ENCODE measurements at regions not wholly inside any gene's neighbourhood (a gene's known extent, or its start where the extent isn't known, plus 50 kb on each side); places are given as distances from the start of the nearest gene placed in this dataset.

DNA sequence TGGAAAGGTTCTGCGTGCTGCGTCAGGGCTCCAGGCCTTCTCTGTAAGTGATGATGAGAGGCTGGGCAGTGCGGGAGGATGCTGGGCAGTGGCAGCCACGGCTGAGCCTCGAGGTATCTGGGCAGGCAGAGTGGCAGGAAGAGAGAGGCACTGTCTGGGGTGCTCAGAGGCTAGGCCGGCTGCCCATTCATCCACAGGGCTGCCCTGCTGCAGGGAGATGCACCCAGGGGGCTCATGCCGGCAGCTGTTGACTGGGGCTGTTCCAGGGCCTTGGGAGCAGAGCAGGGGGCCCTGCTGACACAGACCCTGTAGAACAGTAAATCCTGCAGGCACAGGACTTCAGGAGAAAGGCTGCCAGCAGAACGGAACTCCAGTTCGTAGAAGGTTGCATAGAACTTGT, 88.8 kb downstream of the BOD1 start:
- DNase-seq (ENCODE audit: low read depth): no peak

DNA sequence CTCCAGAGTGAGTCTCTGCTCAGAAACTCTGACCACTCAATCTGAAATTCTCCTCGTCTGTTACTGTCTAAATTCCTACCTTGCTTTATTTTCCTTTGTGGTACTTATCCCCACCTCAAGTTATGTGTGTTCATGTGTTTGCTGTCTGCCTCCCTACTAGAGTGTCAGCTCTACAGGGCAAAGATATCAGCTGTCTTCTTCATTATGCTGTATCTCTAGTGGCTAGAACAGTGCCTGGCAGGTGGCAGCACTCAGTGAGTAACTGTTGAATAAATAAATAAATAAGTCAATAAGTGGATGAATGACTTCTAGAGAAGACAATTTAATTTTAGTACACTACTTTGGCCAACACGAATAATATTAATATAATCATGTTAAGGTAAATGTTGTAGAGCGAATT, 92.3 kb downstream of the BOD1 start:
- no peak for DNase-seq (ENCODE audit: low read depth)

DNA sequence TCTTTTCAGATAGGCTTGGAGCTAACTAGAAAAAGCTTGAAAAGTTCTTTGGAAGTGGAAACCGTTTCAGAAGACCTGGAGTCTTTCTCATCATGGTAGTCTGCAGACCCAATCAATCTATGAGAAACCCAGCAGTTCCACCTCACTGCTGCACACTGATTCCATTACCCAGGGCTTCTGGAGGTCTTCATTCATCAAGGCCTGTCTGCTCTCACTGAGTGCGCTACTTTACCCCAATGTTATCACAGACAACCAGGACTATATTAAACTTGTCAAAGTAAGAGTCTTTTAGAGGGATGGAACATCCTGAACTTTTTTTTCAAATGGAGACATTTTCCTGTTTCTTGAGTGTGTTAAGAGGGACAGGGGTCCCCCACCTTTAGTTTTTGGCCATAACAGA, 93.1 kb downstream of the BOD1 start:
- no peak for DNase-seq (ENCODE audit: low read depth)

DNA sequence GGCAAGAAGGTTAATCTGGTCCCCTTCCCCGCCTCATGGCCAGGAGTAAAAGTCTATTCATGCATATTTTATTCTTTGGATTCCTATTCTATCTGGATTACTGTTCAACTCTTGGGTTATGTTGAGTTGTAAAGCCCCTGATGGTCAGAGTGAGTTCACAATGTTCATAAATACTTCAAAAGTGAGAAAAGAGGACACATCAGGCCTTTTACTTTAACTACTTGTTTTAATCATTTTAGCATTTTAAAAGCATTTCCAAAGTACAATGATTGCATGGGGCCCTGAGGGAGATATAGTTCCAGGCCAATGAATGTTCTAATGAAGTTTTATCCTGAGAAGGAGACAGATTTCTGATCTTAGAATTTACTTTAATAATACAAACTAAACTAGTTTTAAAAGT, 93.9 kb downstream of the BOD1 start:
- DNase-seq (ENCODE audit: low read depth): no peak

DNA sequence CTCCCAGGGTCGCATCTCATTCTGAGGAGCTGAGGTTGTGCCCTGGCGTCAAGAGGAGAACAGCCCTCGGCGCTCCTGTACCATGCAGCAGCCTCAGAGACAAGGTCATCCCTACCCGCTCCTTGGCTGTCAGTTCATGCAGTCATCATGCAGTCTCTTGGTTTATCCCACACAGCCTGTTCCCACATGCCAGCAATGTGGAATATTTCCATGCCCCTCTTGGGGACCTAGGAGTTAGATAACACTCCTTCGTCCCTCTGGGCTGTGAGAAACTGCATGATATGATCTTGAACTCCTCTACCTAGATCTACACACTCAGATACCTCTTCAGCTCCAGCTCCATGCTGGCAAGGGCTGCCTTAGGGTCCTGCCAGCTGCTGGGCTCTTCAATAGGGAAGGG, 97.6 kb downstream of the BOD1 start:
- no peak for DNase-seq (ENCODE audit: low read depth)

DNA sequence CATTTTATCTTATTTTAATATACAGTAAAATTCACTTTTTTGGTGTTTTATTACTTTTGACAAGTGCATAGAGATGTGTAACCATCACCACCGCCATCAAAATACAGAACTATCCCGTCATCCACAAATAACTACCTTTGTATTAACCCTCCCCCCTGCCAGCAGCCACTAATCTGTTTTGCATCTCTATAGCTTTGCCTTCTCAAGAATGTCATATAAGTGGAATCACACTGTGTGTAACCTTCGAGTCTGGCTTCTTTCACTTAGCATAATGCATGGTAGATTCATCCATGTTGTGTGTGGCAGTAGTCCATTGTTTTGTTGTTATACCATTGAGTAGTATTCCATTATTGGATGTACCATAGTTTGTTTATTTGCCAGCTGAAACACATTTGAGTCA, 98.8 kb downstream of the BOD1 start:
- no peak for DNase-seq (ENCODE audit: low read depth)

DNA sequence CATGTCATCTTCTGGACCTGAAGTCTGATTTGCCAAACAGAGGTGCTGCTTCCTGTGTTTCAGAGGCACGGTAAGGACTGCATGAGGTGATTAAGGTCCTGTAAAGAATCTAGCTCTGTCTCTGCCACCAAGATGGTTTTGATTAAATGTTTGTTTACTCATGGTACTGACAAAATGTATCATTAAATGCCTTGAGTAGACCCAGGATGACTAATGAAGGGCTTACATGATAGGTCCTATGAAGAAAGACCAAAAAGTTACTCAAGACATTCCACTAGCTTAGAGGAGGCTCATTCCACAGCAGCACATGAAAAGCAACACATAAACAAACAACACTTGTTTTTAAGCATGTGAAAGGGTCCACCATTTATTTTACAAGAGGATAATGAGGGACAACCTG, 100.9 kb downstream of the BOD1 start:
- no peak for DNase-seq (ENCODE audit: low read depth)

DNA sequence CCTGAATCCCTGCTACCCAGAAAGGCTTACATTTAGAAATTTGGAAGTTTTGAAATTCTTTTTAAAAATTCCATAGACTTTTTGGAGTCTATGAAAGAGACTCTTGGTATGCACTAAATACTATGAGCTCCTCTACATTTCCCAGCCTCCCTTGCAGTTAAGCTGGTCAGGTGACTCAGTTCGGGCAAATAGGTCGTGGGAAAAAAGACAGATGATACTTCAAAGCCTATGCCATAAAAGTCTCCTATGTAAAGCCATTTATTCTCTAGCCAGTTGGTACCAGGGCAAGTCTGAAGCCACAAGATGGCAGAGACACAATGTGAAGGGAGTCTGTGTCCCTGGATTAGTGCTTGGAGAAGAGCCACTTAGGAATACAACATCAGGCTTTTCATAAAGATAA, 101.8 kb downstream of the BOD1 start:
- no peak for DNase-seq (ENCODE audit: low read depth)

DNA sequence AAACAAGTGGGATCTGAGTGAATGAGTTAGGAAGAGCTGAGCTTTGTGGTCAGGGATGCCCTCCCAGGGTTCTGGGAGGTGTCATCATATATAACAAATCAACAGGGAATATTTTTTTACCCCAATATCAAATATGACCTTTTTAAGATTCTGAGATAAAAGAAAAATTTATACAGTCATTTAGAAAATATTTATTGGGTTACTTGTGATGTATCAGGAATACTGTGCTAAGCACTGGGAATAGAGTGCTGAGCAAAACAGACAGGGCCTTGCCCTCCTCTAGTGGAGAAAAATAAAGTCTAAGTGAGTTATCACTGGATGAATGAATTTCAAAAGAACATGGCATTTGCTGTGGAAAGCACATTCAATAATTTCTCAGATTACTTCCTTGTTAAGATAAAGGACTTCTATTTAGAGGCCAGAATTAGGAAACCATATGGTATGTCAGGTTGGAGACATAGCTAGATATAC, 102.9 kb downstream of the BOD1 start:
- DNase-seq (ENCODE audit: low read depth): no peak

DNA sequence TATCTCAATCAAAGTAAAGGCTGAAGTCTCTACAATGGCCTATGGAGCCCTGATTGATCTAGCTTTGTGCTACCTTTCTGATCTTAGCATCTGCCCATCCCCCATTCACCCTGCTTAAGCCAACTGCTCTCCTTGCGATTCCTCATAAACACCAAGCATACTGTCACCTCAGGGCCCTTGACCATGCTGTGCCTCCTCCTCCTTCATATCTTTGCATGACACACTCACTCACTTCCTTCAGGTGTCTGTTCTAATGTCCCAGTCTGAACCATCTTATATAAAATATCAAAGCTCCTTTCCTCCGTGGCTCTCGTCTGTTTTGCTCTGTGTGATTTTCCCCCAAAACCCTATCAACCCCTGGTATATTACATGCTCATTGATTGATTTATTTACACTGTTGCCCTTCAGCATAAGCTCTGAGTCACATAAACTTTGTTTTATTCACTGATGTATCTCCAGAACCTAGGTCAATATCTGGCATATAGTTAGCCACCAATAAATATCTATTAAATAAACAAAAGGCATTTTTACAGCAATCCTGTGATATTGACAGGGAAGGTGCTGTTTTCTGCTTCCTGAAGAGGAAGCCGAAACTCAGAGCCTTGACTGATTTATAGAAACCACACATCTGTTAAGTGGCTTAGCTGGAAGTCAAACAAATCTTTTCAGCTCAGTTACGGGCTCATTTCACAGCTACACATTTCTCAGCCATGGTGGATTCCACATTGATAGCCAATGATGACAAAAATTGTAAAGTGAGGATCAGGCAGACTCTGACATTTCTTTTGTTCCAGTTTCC, 103.6 kb downstream of the BOD1 start:
- DNase-seq (ENCODE audit: low read depth): no peak

DNA sequence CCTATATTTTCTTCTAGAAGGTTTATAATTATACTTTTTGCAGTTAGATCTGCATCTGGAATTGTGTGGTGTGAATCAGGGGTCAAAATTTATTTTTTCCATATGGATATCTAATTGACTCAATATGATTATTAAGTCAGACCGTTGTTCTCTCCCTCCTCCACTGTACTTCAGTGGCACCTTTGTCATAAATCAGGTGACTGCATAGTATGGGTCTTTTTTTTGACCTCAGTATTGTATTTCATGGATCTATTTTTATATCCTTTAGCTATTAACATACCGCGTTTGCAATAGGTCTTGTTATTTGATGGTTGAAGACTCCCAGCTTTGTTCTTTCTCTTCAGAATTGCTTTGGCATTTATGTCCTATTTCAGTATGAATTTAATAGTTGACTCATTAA, 107.4 kb downstream of the BOD1 start:
- DNase-seq (ENCODE audit: low read depth): no peak

DNA sequence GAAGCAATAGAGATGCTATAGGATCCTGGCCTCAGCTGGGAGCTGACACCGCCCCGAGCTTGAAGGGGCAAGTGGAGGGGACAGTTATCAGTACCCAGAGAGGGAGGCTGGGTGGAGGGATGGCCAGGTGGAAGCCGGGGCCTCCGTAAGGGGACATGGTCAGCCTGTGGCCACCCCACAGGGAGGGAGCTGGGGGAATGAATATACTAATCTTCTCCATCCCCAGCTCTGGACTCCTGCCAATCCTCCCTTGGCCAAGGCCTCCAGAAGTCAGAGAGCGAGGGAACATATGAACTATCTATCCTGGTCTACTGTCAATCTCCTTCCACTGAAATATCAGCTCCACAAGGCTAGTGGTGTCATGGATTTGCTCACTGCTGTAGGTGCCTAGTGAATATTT, 109.3 kb downstream of the BOD1 start:
- DNase-seq (ENCODE audit: low read depth): no peak

DNA sequence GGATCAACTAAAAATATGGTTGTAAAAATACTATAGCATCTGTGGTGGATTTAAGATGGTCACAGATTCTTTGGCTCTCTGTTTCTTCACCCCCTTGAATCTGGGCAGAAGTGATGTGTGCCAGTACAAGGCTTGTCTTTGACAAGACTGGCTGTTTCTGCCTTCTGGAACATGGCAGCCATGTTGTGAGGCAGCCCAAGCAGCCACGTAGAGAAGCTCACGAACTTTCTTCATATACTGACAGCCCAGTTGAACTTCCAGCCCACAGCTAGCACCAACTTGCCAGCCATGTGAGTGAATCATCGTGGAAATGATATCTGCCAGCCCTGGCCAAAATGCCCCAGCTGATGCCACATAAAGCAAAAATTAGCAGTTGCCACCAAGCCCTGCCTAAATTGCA, 110.8 kb downstream of the BOD1 start:
- no peak for DNase-seq (ENCODE audit: low read depth)

DNA sequence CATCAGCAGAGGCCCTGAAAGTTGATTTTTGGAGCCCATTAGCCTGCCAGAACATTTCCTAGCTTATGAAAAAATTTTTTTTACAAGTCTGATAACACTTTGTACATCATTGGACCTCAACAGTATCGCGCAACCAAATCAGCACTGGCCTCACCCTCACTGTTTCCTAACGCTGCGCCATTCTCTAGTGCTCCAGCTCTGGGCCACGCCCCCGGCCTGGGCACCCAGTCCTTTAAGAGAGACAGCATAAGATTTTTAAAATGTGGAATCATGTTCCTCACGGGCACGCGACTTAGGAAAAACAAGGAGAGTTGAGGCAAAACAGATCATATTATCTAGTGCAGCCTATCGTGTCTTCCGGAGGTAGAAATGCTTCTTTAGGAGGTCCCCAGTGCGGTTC, 114.5 kb downstream of the BOD1 start:
- no peak for DNase-seq (ENCODE audit: low read depth)

DNA sequence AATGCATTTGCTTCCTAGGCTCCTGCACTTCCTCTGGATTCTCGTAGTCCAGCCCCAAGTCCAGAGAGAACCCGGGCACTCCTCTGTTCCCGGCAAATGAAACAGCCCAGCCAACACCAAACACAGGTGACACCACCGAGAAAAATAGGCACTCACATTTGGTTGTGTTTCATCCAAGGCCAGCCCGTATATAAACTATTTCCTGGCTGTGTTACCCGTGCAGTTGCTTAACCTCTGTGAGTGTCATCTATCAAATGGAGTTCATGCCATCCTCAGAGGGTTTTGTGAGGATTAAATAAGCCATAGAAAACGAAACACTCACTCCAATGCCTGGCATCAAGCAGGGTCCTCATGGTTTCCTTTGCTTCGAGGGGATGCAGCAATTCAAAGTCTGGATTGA, 115.2 kb downstream of the BOD1 start:
- no peak for DNase-seq (ENCODE audit: low read depth)

DNA sequence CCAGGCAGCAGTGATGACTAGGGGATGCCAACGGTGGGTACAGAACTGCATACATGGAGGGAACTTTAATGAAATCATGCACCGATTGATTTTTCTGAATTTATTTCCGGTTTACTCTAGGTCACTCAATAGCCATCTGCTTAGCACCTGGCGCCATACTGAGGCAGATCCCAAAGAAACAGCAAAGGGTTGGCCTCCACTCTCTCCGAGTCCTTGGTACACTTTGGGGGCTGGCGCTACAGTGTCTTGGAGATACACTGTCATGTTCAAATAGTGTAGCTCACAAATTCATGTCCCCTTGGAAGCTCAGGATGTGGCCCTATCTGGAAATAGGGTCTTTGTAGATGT, 116.3 kb downstream of the BOD1 start:
- no peak for DNase-seq (ENCODE audit: low read depth)

DNA sequence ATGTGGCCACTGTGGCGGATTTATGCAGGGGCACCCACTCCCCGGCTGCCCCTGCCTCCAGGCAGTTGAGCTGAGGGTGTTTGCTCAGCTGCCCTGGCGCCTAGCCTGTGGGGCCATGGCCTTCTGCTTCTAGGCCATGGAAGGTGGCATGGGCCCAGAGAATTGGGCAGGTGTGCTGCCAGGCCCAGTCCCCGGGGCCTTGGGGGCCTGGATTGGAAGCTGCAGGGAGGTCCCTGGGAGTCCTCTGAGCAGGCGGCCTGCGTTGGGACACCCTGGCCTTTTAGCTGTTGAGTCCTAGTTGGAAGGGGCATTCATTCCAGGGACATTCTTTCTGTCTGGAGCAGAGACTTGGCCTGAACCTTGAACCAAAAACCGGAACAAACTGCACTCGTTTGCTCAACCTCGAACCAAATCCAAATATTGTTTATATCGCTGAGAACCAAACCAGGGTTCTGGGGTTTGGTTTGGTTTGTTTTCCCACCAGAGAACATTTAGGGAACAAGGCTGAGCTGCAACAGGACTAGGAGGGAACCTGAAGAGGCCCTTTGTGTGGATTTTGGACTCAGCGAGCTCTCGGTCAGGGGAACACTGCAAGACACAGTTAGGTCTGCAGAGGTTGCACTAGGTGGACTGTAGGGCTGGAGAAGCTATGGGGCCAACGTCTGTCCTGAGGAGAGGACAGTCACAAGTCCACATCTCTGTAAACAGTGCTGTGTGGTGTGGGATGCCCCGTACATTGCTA, 116.8 kb downstream of the BOD1 start:
- no peak for DNase-seq (ENCODE audit: low read depth)

DNA sequence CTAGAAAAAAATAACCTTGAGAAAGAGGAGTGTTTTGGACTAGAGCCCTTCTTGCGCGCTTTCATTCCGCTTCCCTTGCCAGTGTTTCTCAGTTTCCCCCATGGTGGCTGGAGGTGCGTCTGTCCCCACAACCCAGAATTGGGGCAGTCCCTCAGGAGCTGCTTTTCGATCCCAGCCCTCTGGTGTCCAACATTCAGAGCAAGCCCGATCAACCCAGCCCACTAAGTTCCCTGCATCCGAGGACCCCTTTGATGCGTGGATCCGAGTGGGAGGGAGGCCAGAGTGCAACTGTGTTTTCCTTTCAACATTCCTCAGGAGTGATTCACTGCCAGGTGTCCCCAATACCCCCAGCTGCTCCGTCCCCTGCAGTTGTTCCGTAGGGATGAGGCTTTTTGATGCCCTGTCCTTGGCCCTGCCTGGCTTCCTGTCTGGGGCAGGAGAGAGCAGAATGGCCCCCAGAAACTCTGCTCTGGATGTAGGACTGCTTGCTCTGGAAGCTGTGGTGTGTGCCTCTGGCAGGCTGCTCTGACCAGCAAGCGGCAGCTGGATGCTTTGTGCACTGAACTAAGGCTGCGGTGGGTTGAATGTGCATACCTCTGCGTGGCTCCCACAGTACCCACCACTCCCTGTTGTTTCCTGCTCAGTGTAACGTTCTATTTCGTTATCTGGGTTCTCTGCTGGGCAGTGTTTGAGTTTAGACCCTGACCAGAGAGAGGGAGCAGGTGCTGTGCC, 117.5 kb downstream of the BOD1 start:
- no peak for DNase-seq (ENCODE audit: low read depth)

DNA sequence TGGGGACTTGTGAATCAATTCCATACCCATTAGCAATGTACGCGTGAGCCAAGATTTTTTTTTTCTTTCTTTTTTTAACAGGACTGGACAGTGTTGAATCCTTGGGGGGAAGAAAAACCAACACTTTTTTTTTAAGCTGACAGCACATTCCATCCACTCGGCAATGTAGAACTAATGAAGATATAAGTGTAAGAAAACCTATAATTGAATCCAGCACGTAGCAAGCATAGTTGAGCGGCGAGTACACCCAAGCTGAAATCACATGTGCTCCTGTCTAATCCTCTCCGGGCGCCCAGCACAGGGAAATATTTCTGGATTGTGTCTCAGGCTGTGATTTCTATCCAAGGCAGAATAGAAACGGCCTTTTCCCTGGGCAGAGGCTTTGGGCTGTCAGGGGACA, 118.2 kb downstream of the BOD1 start:
- DNase-seq (ENCODE audit: low read depth): no peak

DNA sequence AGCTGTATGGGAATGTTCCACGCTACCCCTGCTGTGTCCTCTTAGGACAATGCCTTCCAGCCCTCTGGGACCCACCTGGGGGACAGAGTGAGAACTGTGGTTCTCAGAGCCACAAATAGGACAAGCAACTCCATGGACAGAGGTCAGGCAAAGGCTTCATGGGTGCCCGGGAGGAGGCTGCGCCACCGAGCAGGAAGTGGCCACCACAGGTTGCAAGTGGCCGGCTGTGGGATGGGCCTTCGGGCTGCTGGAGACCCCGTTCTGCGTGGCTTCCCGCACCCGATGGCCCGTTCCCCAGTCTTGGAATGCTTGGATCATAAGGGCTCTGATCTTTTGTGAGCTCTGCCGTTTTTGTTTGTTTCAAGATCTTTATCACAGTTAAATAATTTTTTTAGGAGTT, 118.8 kb downstream of the BOD1 start:
- no peak for DNase-seq (ENCODE audit: low read depth)

DNA sequence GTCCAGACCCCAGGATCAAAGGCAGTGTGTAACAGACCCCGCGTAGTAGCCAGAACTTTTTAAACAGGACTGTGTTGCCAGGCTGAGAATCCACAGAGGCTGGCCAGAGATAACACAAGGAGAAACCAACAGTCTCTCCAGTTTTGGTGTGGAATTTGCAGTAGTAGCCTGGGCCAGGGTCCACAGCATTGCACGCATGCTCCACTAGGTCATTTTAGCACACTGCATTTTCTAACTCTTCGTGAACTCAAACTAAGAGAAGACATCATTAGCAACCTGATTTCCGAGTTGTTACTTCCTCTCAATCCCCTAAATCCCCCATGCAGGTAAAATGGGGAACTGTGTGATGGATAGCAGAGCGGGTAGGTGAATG, 119.6 kb downstream of the BOD1 start:
- DNase-seq (ENCODE audit: low read depth): no peak

DNA sequence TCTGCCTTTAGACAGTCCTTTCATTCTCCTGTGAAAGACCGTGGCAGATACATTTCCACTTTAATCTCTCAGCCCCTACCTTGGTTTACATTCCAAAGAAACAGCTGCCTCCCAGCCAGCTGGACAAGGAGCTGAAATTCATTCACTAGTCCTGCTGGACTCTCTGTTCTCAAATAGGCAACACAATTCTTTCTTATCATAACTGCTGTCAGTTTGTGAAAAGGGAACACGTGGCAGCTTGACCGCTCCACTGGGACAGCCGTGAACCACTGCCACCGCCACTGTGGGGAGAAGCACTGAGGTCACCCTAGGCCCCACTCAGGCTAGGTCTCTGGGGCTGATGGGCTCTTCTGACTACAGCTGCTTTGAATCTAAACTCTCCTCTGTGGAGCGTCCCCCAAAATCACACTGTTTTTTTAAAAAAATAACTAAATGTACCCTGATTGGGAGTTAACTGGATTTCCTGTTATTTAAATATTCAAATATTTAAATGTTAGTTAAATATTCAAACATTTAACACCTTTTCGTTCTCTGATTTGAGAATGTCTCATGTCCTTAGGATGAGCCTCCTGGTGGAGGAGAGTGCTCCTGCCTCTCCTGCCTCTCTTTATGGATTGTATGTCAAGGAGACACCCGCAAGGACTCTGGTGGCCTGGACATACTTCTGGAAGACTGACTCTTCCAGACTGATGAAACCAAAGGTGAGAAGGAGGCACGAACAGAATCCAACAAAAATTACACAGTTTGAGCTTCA, 120.1 kb downstream of the BOD1 start:
- no peak for DNase-seq (ENCODE audit: low read depth)
